ELR (cell line): ENCODE measurements at regions not wholly inside any gene's neighbourhood (a gene's known extent, or its start where the extent isn't known, plus 50 kb on each side); places are given as distances from the start of the nearest gene placed in this dataset.

Experiments
- DNase-seq: peaks from one replicate; pipeline ENCODE4 v3.0.0-alpha.2; 2015; ENCODE audit warnings: low read depth

- DNase-seq, result no peak
Observed at GRCh38 chr2:12083713-12084419, 337.4 kb downstream of the LPIN1 start.

GRCh38 chr2:12087175-12087574, 340.7 kb downstream of the LPIN1 start:
- DNase-seq, result no peak

- peak; percentile 95 for DNase-seq
Observed at GRCh38 chr2:12087671-12088380, 341.4 kb downstream of the LPIN1 start.

GRCh38 chr2:12089001-12089400, 342.6 kb downstream of the LPIN1 start:
- peak; percentile 28 for DNase-seq

GRCh38 chr2:12089496-12089895, 343.1 kb downstream of the LPIN1 start:
- DNase-seq, result no peak

GRCh38 chr2:12090072-12090471, 343.6 kb downstream of the LPIN1 start:
- no peak for DNase-seq

GRCh38 chr2:12090590-12090989, 344.2 kb downstream of the LPIN1 start:
- no peak for DNase-seq

GRCh38 chr2:12091201-12091806, 344.9 kb downstream of the LPIN1 start:
- peak; percentile 35 for DNase-seq

GRCh38 chr2:12094134-12094533, 347.7 kb downstream of the LPIN1 start:
- DNase-seq, result no peak

GRCh38 chr2:12096051-12096787, 349.8 kb downstream of the LPIN1 start:
- no peak for DNase-seq

GRCh38 chr2:12096788-12097449, 350.5 kb downstream of the LPIN1 start:
- DNase-seq, result no peak

GRCh38 chr2:12097859-12098258, 351.4 kb downstream of the LPIN1 start:
- DNase-seq, result no peak

- DNase-seq, result no peak
Observed at GRCh38 chr2:12099374-12099773, 352.9 kb downstream of the LPIN1 start.

GRCh38 chr2:12102679-12103078, 356.2 kb downstream of the LPIN1 start:
- no peak for DNase-seq

GRCh38 chr2:12105180-12105579, 358.7 kb downstream of the LPIN1 start:
- DNase-seq, result no peak

GRCh38 chr2:12106440-12107080, 360.1 kb downstream of the LPIN1 start:
- DNase-seq, result peak; percentile 99

- no peak for DNase-seq
Observed at GRCh38 chr2:12107321-12107720, 360.9 kb downstream of the LPIN1 start.

GRCh38 chr2:12107939-12108338, 361.5 kb downstream of the LPIN1 start:
- DNase-seq, result no peak

GRCh38 chr2:12109363-12110017, 363.1 kb downstream of the LPIN1 start:
- DNase-seq, result no peak

- no peak for DNase-seq
Observed at GRCh38 chr2:12110074-12110473, 363.6 kb downstream of the LPIN1 start.

GRCh38 chr2:12110481-12110880, 364.0 kb downstream of the LPIN1 start:
- DNase-seq, result no peak
